ENCODE measurements at regions not wholly inside any gene's neighbourhood (a gene's known extent, or its start where the extent isn't known, plus 50 kb on each side); places are given as distances from the start of the nearest gene placed in this dataset.

GRCh38 chr3:35965908-35966307, 326.6 kb downstream of the ARPP21 start:
- no peak overlapping the region for H3K27ac ChIP-seq
- DNase-seq = no peak
- no peaks in the 10 kb centered on the region for H3K27me3 ChIP-seq (replicated peaks in 1 of 7)
- TF ChIP-seq CTCF (IDR thresholded peaks at IDR 0.05 in 8 of 11, conservative IDR thresholded peaks at IDR 0.05 in 3 of 11) (peak in 9 of 11 experiments; percentile 11 to 57 (median 43)), POLR2AphosphoS5 (IDR thresholded peaks at IDR 0.05) (no peak)
- no peaks in the 10 kb centered on the region for H3K36me3 ChIP-seq
- intact Hi-C loops (cut with DNase I; ENCODE audit: low total_unique reads) = loop anchor here (5.0 kb wide), 1 partner anchor 736 kb away; no protein-coding TSS in a partner anchor
- H3K9me3 ChIP-seq = no peaks in the 10 kb centered on the region
- 9 to 17% (median 13%) methylated on average over 2 of the region's 2 CpGs for WGBS, 5 donors
- no peak overlapping the region for H3K4me3 ChIP-seq
- peaks cover 0 to 23% (median 7%) of the 10 kb centered on the region in 6 donors for H3K4me1 ChIP-seq

GRCh38 chr3:35966629-35967464, 327.5 kb downstream of the ARPP21 start:
- no peak for DNase-seq
- intact Hi-C loops (cut with DNase I; ENCODE audit: low total_unique reads) = loop anchor here (5.0 kb wide), 1 partner anchor 735 kb away; no protein-coding TSS in a partner anchor
- TF ChIP-seq POLR2A (IDR thresholded peaks at IDR 0.05) (no peak), POLR2AphosphoS5 (IDR thresholded peaks at IDR 0.05) (no peak), CTCF (IDR thresholded peaks at IDR 0.05 in 8 of 11, conservative IDR thresholded peaks at IDR 0.05 in 3 of 11) (no peak)
- Histone ChIP-seq H3K4me1 (peaks cover 0 to 23% (median 7%) of the 10 kb centered on the region in 6 donors), H3K9me3 (no peaks in the 10 kb centered on the region), H3K27me3 (replicated peaks in 1 of 7) (no peaks in the 10 kb centered on the region), H3K27ac (no peak overlapping the region), H3K4me3 (no peak overlapping the region), H3K36me3 (no peaks in the 10 kb centered on the region)
- WGBS, 5 donors = 90 to 99% (median 91%) methylated on average over 3 of the region's 3 CpGs

- H3K9me3 ChIP-seq = no peaks in the 10 kb centered on the region
- no peaks in the 10 kb centered on the region for H3K36me3 ChIP-seq
- peaks cover 0 to 23% (median 7%) of the 10 kb centered on the region in 6 donors for H3K4me1 ChIP-seq
- no peak for DNase-seq
- TF ChIP-seq CTCF (IDR thresholded peaks at IDR 0.05 in 8 of 11, conservative IDR thresholded peaks at IDR 0.05 in 3 of 11) (no peak), POLR2AphosphoS5 (IDR thresholded peaks at IDR 0.05) (no peak), POLR2A (IDR thresholded peaks at IDR 0.05) (no peak)
- H3K27ac ChIP-seq = no peak overlapping the region
- H3K4me3 ChIP-seq = no peak overlapping the region
- intact Hi-C loops (cut with DNase I; ENCODE audit: low total_unique reads) = loop anchor here (5.0 kb wide), 1 partner anchor 734 kb away; no protein-coding TSS in a partner anchor
- 34 to 71% (median 50%) methylated on average over 1 of the region's 1 CpG for WGBS, 5 donors
- H3K27me3 ChIP-seq (replicated peaks in 1 of 7) = no peaks in the 10 kb centered on the region
Measured at GRCh38 chr3:35968043-35968622, 328.8 kb downstream of the ARPP21 start.

- Histone ChIP-seq H3K4me3 (peak overlapping the region in 1 of 8 donors; percentile 26), H3K27me3 (replicated peaks in 1 of 7) (no peaks in the 10 kb centered on the region), H3K4me1 (peaks cover 0 to 23% (median 7%) of the 10 kb centered on the region in 6 donors), H3K27ac (no peak overlapping the region), H3K9me3 (no peaks in the 10 kb centered on the region), H3K36me3 (no peaks in the 10 kb centered on the region)
- TF ChIP-seq POLR2A (IDR thresholded peaks at IDR 0.05) (no peak), CTCF (IDR thresholded peaks at IDR 0.05 in 8 of 11, conservative IDR thresholded peaks at IDR 0.05 in 3 of 11) (no peak), POLR2AphosphoS5 (IDR thresholded peaks at IDR 0.05) (no peak)
- no peak for DNase-seq
- whole genome bisulfite sequencing, 5 donors = 9 to 31% (median 16%) methylated on average over 3 of the region's 3 CpGs
- intact Hi-C loops (cut with DNase I; ENCODE audit: low total_unique reads) = loop anchor here (5.0 kb wide), 1 partner anchor 733 kb away; no protein-coding TSS in a partner anchor
Measured at GRCh38 chr3:35969406-35969805, 330.1 kb downstream of the ARPP21 start.
